ENCODE measurements at regions not wholly inside any gene's neighbourhood (a gene's known extent, or its start where the extent isn't known, plus 50 kb on each side); places are given as distances from the start of the nearest gene placed in this dataset.

DNA sequence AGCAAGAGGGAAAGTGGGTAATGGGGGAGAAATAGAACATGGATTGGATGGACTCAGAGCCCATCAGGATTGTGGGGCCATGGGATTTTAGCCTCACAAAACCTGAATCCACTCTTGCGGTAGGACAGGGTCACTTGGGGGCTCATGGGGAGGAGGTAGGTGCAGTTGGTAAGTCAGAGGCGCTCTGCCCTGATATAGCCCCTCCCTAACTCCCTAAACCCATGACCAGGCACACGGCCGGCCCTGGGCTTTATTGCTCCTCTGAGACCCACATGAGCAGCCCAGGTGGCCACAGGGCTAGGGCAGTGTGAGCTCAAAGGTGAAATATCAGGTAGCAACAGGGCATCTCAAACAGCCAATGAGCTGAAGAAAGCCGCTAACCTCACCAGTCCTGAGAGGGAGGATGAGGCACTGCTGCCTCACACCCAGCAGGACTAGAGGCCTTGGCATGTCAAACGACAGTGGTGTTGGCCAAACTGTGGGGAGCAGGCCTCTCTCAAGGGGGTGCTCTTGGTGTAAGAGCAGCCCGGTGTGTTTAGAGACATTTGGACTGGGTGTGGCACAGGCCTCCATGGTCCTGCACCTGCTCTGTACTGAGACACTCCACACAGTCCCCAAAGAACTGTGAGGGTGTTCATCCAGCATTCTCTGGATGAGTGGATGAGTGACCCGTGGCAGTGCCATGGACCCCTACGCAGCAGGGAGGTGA lies 90.8 kb upstream of the HS6ST1 start:
- H3K27me3 ChIP-seq, result no peaks in the 10 kb centered on the region
- no peaks in the 10 kb centered on the region for H3K36me3 ChIP-seq
- H3K27ac ChIP-seq, result no peak overlapping the region
- TF ChIP-seq POLR2A (IDR thresholded peaks at IDR 0.05), result no peak
- TF ChIP-seq EP300 (IDR thresholded peaks at IDR 0.05), result no peak
- TF ChIP-seq, protein P1, sequence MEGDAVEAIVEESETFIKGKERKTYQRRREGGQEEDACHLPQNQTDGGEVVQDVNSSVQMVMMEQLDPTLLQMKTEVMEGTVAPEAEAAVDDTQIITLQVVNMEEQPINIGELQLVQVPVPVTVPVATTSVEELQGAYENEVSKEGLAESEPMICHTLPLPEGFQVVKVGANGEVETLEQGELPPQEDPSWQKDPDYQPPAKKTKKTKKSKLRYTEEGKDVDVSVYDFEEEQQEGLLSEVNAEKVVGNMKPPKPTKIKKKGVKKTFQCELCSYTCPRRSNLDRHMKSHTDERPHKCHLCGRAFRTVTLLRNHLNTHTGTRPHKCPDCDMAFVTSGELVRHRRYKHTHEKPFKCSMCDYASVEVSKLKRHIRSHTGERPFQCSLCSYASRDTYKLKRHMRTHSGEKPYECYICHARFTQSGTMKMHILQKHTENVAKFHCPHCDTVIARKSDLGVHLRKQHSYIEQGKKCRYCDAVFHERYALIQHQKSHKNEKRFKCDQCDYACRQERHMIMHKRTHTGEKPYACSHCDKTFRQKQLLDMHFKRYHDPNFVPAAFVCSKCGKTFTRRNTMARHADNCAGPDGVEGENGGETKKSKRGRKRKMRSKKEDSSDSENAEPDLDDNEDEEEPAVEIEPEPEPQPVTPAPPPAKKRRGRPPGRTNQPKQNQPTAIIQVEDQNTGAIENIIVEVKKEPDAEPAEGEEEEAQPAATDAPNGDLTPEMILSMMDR (IDR thresholded peaks at IDR 0.05), result no peak
- no peaks in the 10 kb centered on the region for H3K9me3 ChIP-seq
- no peaks in the 10 kb centered on the region for H3K4me1 ChIP-seq
- H3K4me3 ChIP-seq, result no peak overlapping the region
- WGBS, 2 donors, result 92 to 93% methylated on average over 8 to 9 of the region's 9 CpGs
- no peak for DNase-seq (ENCODE audit: low spot score in 2 of 2)

DNA sequence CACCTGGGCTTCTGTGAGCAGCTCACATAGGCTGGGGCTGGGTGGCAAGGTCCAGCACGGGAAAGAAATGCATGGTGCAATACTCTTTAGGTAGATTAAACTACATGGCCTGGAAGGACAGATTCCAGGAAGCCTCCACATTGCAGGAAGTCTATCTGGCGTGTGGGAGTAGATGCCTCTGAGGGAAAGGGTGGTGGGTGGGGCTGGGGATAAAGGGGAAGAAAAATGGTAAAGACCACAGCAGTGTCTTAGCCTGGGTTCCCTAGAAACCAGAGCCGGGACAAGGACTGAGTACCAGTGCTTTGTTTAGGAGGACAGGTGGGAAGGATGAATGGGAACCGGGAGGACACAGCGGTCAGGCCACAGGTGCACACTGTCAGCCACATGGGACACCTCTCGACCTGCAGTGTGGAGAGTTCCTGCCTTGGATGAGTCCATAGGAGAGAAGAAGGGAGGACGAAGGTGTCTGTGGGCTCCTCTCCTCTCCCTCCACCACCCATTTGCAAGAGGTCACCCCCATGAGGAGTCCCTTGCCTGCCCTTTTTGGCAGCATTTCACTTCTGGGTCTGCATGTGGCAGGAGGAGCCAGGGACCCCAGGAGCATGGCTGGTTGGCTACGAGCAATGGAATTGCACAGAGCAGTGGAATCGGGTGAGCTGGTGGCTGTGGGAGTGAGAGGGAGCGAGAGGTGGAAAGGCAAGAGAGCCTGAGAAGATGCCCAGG lies 91.5 kb upstream of the HS6ST1 start:
- H3K27ac ChIP-seq, result no peak overlapping the region
- H3K27me3 ChIP-seq, result no peaks in the 10 kb centered on the region
- H3K9me3 ChIP-seq, result no peaks in the 10 kb centered on the region
- H3K4me1 ChIP-seq, result no peaks in the 10 kb centered on the region
- TF ChIP-seq POLR2A (IDR thresholded peaks at IDR 0.05), result no peak
- TF ChIP-seq EP300 (IDR thresholded peaks at IDR 0.05), result no peak
- TF ChIP-seq, protein P1 (IDR thresholded peaks at IDR 0.05), result no peak
- no peak for DNase-seq (ENCODE audit: low spot score in 2 of 2)
- no peaks in the 10 kb centered on the region for H3K36me3 ChIP-seq
- H3K4me3 ChIP-seq, result no peak overlapping the region
- whole genome bisulfite sequencing, 2 donors, result 92 to 95% methylated on average over 10 of the region's 10 CpGs

DNA sequence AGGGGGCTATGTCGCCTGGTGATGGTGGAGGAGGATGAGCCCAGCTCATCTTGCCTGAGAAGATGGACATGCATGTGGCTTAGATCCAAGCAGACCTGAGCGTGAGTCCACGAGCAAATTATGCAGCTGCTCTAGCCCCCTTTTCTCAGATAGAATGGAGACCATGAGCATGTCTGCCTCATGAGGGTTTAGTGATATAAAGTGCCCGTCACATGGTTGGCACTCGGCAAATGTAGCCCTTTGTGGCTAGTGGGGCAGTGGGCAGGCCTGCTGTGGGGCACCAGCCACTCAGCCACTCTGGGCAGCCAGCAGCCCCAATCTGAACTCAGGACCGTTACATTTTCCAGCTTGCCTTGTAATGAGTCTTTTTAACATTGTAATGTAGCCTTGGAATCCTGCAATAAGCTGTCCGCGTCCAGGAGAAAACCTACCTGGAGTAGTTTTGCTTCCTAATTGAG lies 92.1 kb upstream of the HS6ST1 start:
- H3K4me3 ChIP-seq, result no peak overlapping the region
- no peak overlapping the region for H3K27ac ChIP-seq
- no peaks in the 10 kb centered on the region for H3K27me3 ChIP-seq
- no peak for DNase-seq (ENCODE audit: low spot score in 2 of 2)
- no peaks in the 10 kb centered on the region for H3K4me1 ChIP-seq
- 85 to 92% methylated on average over 8 of the region's 8 CpGs for WGBS, 2 donors
- TF ChIP-seq, protein P1 (IDR thresholded peaks at IDR 0.05), result no peak
- TF ChIP-seq POLR2A (IDR thresholded peaks at IDR 0.05) (no peak), EP300 (IDR thresholded peaks at IDR 0.05) (no peak)
- H3K9me3 ChIP-seq, result peaks cover 0 to 5% (median 0%) of the 10 kb centered on the region in 4 donors
- no peaks in the 10 kb centered on the region for H3K36me3 ChIP-seq

DNA sequence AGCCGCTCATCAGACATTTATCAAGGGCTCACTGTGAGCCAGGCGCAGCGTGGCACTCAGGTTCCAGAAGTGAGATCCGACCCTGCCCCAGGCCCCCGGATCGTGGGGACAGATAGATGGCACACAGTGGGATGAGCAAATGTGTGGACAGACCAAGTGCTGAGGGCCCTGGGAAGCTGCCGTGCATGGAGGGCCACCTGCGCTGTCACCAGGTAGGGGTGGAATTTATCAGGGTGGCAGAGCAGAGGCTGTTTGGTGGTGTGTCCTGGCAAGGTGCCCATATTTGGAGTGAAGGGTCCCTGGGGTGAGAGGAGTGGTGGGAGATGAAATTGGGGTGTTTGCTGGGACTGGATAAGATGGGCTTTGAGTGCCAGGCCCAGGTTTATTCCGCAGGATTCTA lies 92.8 kb upstream of the HS6ST1 start:
- WGBS, 2 donors, result 90 to 93% methylated on average over 9 of the region's 9 CpGs
- H3K4me3 ChIP-seq, result no peak overlapping the region
- no peaks in the 10 kb centered on the region for H3K4me1 ChIP-seq
- H3K36me3 ChIP-seq, result no peaks in the 10 kb centered on the region
- no peak for TF ChIP-seq EP300 (IDR thresholded peaks at IDR 0.05)
- TF ChIP-seq, protein P1 (IDR thresholded peaks at IDR 0.05), result no peak
- no peak for TF ChIP-seq POLR2A (IDR thresholded peaks at IDR 0.05)
- no peak for DNase-seq (ENCODE audit: low spot score in 2 of 2)
- no peak overlapping the region for H3K27ac ChIP-seq
- no peaks in the 10 kb centered on the region for H3K27me3 ChIP-seq
- peaks cover 0 to 11% (median 0%) of the 10 kb centered on the region in 4 donors for H3K9me3 ChIP-seq
